Retina (tissue), 1 donor: ENCODE measurements at regions not wholly inside any gene's neighbourhood (a gene's known extent, or its start where the extent isn't known, plus 50 kb on each side); places are given as distances from the start of the nearest gene placed in this dataset.
A peak's percentile ranks its signal among the peaks of the same experiment; 100 is the strongest.

Experiments
- DNase-seq: peaks from one replicate; pipeline ENCODE4 v3.0.0-alpha.2; 2016

- peak; percentile 39 for DNase-seq
Observed at GRCh38 chr20:47876311-47877088, 91.2 kb upstream of the SULF2 start.

DNA sequence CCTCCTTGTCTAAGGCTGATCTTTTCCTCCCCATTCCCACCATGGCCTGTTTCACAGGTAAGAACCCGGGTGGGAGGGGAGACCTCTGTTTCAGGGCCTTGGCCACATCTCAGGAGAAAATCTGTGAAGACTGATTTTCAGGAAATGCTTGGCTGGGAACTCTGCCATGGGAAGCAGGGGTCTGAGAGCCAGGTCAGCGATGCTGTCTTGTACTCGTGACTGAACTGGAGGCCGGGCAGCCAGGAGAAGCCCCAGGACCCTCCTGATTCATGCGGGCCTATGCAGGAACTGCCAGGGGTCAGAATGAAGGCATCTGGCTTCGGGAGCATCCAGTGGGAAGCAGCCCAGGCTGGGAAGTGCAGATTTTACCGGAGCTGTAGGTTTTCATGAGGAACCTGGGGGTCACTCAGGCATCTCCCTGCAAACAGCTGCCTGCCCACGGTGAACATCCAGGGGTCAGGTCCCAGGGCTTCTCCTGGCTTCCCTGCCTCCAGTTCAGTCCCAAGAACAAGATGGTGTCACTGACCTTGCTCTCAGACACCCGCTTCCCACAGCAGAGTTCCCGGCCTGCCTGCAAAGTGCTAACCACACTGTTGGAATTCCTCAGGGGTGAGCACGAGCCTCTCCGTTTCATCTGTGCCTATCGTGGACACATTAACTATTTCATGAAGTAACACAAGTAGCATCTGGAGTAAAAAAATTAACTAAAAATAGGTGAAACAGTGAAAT, 90.2 kb upstream of the SULF2 start:
- DNase-seq = no peak

GRCh38 chr20:47872341-47872740, 87.1 kb upstream of the SULF2 start:
- DNase-seq = no peak

DNA sequence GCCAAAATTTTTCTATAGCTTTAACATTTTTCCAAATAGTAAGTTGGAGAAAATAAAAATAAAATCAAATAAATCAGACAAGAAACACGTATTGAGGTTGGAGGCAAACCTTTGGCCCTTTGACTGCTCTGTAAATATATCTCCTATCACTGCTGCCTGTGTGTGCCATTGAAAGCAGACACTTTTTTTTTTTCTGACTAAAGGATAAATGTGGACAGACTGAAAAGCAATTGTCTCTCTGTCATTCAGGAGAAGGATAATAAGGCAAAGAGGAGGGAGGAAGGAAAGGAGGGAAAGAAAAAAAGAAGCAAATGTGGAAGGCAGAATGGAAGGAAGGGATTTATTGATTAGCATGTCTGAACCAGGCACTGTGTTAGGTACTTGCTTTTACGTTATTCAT, 85.2 kb upstream of the SULF2 start:
- DNase-seq = no peak

- DNase-seq = no peak
Observed at GRCh38 chr20:47868744-47869143, 83.5 kb upstream of the SULF2 start.

DNA sequence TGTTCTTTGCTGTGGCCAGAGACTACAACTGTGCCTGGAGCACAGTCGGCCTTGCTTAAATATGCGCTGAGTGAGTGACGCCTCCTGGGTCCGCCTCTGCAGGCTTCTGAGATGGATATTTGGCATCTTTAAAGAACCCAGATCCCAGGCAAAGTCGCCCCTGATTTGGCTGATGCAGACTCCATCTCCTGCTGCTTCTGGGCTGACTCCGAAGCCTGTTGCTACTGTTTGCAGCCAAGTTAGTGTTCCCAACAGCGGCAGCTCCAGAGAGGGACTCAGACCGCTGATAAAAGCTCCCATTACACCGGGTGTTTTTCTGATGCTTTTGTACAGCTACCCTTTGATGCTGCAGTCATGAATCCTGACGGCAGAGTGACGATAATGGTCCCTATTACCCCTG, 83.0 kb upstream of the SULF2 start:
- no peak for DNase-seq

DNA sequence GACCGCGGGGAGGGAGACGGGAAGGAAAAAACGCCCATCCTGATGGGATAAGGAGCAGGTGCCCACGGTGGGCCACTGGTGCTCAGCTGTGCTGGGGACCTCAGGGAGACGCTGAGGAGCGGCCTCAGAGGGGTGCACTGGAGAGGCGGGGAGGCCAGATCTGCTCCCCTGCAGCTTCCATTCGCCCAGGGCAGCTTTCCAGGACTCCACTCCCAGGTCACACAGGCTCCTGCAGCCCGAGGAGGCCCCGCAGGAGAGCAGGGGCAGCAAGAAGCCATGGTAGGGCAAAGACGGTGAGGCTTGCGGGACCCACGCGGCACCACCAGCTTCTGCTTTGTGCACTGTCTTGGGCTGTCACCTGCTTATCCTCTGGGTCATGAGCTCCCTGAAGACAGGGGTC, 82.5 kb upstream of the SULF2 start:
- DNase-seq = no peak

DNA sequence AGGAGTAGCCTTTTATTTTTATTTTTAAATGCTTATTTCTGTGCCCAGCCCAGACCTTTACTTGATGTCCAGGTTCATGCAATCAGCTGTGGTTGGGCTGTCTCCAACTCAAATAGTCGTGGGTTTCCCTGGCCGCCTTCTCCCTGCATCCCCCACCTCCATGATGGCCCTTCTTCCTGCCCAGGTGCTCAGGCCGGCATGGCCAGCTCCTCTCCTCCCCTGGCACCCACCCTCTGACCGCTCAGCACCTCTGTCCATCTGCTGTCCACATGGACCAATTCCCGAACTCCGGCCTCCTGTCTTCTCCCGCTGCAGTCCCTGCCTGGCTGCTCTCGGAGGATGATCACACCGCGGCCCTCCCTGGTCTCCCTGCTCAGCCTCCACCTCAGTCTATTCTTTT, 81.2 kb upstream of the SULF2 start:
- DNase-seq = no peak

- no peak for DNase-seq
Observed at GRCh38 chr20:47865912-47866311, 80.6 kb upstream of the SULF2 start.

DNA sequence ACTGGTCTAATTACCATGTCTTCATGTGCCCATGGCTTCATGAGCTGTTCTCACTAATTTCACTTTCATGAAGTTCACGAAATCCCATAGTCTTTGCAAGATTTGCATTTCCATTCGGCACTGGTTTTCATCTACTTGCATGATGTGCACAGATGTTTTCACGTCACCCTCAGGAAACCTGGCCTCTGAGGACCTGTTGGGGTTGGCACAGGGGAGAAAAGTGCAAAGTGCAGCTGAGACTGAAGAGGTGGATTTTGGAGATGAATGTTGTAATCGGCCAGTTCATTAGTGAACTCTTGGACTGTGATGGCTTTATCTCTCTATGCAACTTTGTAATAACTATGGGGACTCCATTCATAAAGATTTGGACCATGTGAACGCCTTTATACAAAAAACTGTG, 80.2 kb upstream of the SULF2 start:
- no peak for DNase-seq

DNA sequence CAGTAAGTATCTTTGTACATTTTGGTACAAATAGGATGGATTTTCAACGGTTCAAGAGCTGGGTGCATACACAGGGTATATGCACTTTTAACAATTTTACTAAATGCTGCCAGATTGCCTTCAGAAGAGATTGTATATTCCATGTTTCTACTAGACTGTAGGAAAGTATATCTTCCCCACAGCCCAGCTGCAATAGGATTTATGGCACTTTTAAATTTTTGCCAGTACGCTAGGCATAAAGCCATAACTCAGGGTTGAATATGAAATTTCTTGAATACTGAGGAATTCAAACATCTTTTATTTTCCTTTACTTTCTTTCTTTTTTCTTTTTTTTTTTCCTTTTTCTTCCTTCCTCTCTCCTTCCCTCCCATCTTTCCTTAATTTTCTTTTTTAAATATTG, 78.7 kb upstream of the SULF2 start:
- no peak for DNase-seq

- DNase-seq = no peak
Observed at GRCh38 chr20:47863315-47863965, 78.2 kb upstream of the SULF2 start.

DNA sequence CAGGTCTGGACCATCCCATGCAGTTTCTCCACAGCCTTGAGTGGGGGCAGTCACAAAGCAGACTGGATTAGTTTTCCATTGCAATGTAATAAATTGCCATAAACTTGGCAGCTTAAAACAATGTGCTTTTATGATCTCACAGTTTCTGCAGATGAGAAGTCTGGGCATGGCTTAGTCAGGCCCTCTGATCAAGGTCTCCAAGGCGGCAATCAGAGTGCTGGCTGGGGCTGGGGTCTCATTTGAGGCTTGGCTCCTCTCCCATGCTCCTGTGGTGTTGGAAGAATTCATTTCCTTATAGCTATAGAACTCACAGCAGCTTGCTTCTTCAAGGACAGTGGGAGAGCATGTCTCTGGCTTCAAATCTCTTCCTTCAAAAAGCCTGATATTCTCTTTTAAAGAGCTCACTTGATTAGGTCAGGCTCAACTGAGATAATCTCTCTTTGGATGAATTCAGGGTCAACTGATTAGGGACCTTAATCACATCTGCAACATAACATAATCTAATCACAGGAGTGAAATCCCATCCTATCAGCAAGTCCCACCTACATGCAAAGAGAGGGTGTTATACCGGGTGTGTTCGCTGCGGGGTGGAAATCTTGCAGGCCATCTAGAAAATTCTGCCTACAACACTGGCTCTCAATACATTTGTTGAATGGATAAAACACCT, 77.4 kb upstream of the SULF2 start:
- no peak for DNase-seq

- no peak for DNase-seq
Observed at GRCh38 chr20:47861116-47861515, 75.8 kb upstream of the SULF2 start.

GRCh38 chr20:47860049-47860830, 75.0 kb upstream of the SULF2 start:
- DNase-seq = no peak

GRCh38 chr20:47859278-47859677, 74.0 kb upstream of the SULF2 start:
- DNase-seq = no peak

DNA sequence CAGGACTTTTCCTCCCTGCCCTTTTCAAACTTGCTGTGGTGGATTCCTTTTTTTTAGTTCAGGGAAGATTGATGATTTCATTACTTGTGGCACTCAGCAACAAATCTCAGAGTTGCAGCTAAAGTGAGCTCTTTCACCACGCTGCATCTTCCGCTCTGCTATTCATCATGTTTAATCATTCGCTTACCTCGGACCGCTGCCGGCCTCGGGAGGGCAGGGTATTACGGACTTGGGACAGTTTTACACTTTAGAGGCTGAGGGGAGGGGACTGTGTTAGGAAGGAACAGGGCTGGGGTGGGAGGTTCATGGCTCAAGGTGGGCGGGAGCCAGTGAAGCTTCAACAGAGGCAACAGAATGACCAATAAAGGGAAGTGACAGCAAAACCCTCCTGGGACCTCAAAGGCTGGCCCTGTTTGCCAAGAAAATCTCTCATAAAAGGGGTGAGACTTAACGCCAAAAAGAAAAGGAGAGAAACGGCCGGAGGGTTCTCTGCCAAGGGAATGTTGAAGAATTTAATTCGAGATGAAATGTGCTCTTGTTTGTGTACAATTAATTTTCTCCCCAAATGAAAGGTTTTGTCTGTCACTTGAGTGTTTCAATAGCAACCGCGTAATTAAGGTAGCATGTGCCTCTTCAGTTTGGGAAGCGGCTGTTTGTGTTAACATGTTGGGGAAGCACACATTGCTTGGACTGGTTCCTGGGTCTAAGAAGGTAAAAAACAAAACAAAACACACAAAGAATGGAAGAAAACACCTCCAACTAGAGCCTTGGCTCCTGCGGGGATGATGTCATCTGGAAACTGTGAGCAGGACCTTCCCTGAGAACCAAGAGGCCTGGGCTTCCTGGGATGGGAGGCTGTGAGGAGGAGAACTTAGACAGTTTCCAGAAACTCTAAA, 72.5 kb upstream of the SULF2 start:
- peak; percentile 63 for DNase-seq

GRCh38 chr20:47857187-47857568, 71.9 kb upstream of the SULF2 start:
- DNase-seq = no peak

DNA sequence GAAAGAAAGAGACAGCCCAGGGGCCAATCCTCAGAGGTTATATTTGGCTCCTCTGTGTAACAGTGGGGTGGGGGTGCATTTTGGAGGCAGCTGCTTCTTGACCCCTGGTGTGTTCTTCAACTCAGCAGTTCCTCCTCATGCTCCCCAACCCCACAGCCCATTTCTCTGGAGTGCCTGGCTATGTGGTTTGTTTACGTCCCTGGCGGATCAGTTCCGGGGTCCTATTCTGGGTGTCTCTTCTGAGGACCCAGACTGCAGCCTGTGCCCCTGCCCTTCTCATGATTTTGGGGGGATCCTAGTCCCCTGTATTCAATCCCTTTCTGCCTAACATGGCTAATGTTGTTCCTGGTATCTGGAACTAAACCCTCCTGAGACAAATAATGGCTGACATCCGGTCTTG, 70.5 kb upstream of the SULF2 start:
- DNase-seq = no peak

- DNase-seq = no peak
Observed at GRCh38 chr20:47854687-47855212, 69.5 kb upstream of the SULF2 start.

- DNase-seq = no peak
Observed at GRCh38 chr20:47851774-47852173, 66.5 kb upstream of the SULF2 start.
